GM21526 (cell line): ENCODE measurements at regions not wholly inside any gene's neighbourhood (a gene's known extent, or its start where the extent isn't known, plus 50 kb on each side); places are given as distances from the start of the nearest gene placed in this dataset.

Experiments
- ATAC-seq: cut with Tn5 transposase; IDR thresholded peaks from one replicate; pipeline ENCODE4 v1.9.1; 2021; ENCODE audit warnings: moderate library complexity; ENCODE audit not compliant: unreplicated experiment, low FRiP score

DNA sequence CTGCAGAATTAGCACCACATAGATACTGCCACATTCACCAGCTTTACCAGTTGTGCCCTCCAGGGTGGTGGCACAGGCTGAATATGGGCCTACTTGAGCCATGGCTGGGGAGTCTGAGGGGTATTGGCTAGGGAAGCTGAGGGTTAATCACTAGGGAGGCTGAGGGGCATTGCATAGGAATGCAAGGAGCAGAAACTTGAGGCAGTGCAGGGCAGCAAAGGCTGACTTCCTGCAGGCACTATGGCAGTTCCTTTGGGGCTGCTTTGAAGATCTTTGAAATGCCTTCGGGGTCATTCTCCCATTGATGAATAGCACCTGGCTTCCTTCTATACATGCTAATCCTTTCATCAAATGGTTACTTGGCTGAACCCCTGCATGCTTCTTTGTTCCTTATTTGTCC is 171.5 kb downstream of the RCN1 start:
- ATAC-seq, result no peak

DNA sequence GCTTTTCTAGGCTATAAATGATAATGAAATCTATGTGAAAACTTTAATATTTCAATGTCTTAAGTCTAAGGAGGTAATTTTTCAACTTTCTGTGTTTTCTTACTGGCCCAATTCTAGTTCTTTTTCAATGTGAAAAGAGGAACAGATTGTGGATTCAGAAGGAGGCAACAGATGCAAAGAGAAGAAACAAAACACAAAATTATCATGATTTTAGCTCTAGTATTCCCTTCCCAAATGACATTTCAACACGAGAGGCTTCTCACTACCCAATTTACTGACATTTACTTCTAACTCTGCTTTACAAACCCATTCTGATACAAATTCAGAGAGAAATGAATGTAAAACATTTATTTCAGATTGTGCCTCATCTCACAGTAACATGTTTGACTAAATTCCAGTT is 169.4 kb downstream of the WT1 start:
- no peak for ATAC-seq

DNA sequence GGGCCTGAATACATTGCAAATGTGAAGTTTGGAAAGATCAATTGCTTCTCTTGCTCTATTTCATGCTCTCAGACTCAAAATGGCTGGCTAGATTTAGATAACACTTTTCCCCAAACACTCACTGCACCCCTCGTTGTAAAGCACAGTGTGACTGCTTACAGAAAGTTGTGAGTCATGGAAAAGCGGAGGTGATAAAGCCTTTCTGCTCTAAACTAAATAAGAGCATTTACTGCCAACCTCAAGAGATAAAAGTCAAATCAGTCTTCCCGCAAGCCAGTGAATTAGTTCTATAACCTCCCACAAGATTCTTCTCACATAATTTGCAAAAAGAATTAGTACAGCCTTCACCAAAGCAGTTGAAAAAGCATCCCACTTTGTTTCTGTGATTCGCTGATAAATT is 168.7 kb downstream of the WT1 start:
- no peak for ATAC-seq

DNA sequence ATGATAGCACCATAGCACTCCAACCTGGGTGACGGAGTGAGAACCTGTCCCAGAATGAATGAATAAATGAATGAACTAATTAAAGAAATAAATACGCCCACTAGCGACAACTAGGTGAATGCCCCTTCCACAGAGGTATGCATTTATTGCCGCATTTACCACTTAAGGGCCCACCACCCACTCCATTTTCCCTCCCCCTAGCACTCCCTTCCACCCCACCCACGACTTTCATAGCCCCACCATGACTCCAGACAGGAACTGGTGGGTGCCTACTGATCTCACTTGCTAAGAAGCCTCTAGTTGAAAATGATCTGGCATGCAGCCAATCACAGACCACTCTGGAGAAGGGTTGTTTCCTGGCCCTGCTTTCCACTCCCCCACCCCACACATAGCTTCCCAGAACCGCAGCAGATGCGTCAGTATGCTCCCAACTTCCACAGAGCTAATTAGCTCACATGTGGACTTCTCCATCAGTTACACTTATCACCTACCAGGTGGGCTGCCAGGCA is 167.6 kb downstream of the WT1 start:
- no peak for ATAC-seq

DNA sequence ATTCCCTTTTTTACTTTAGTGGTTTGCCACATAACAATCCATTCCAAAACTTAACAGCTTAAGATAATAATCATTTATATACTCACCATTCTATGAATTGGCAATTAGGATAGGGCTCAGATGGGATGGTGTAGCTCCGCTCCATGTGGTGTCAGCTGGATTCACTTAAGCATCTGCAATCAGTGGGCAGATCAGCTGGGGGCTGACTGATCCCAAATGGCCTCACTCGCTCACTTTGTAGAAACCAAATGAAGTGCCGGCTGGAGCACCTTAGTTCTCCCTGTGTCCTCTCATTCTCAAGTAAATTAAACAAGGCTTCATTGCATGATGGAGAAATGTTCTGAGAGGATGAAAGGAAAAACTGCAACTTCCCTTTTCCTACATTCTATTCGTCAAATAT is 161.4 kb downstream of the WT1 start:
- ATAC-seq, result no peak

GRCh38 chr11:32279672-32280071 is 155.7 kb downstream of the WT1 start:
- no peak for ATAC-seq

GRCh38 chr11:32280339-32280738 is 155.0 kb downstream of the WT1 start:
- ATAC-seq, result no peak

- ATAC-seq, result no peak
Observed at GRCh38 chr11:32288276-32288675, 147.1 kb downstream of the WT1 start.

- no peak for ATAC-seq
Observed at GRCh38 chr11:32289701-32290100, 145.6 kb downstream of the WT1 start.

GRCh38 chr11:32290783-32291182 is 144.6 kb downstream of the WT1 start:
- no peak for ATAC-seq

DNA sequence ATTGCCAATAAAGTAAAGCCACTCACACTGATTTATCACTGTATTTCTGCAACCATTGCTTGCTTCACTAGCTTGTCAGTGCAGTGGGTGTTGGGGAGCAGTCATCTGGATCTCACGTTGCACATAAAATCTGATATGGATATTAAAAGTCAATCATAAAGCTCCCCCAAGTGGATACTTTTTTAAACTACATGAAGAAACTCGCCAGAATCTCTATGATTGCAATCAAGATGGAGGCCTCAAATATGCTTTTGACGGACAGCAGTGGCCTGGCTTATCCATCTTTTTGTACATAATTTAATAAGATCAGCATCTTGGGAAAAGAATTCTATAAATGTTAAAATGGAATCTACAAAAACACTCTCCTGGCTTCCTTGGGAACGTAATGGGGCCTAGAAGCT is 137.7 kb downstream of the WT1 start:
- ATAC-seq, result no peak

DNA sequence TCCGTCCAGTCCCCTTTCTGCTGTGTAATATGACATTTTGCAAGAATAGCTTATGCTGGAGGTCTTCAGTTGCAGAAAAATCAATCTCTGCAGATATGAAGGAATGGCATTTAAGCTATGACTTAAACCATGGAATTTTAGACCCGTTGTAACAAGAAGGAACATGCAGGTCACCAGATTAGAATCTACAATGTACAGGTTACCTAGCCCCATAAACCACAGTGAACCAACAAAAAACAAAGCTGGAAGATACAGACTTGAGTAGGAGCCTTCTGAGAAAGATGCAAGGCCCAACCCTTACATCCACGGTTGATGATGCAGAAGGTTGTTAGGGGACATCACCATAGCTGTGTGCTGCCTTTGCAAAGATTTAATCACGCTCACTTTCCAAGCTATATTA is 132.5 kb downstream of the WT1 start:
- ATAC-seq, result no peak

DNA sequence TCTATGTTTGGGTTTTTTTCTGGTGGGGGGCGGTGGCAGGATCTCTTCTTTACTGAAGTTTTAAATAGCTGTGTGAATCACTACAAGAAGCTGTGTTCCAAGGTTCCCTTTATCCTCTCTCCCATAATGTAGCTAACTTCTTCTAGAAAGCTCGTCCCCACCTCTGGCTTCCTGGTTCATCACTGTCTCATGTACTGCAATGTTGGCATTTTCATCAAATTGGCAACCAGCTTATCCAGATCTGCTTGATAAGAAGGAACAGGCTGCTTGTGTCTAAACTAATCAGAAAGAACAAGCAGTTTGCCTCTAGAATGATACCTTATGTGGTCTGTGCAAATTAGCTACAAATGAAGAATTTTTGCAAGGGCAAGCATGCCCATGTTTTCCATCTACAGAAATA is 130.8 kb downstream of the WT1 start:
- ATAC-seq, result no peak

DNA sequence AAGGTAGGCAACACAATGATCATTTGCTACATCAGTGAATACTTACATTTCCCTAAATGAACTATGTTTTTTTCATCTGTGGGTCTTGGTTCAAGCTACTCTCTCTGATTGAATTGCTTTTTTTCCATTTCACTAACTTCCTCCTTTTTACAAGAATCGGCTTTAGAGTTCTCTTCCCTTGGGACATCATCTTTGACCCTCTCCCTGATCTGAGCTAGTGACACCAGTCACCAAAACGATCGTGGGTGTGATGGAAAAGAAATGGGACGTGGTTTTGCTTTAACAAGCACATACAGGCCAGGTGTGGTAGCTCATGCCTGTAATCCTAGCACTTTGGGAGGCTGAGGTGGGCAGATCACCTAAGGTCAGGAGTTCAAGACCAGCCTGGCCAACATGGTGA is 129.9 kb downstream of the WT1 start:
- ATAC-seq, result no peak

DNA sequence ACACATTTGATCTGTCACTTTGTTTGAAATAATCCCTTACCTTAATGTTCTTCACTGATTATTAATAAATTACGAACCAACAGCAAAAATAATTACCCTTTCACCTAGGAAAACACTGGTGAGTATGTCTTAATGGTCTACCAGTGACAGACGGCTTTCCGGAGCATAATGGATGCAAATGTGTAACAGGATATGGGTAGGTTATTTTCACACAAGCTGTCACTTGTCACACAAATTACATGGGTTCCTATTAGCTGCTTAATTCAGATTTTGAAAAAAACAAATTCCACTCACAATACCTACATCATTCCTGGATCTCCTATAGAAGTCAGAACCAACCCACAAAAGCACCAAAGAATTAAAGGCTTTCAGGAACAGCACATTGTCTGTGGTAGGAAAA is 127.9 kb downstream of the WT1 start:
- no peak for ATAC-seq

- ATAC-seq, result no peak
Observed at GRCh38 chr11:32307913-32308312, 127.4 kb downstream of the WT1 start.

- ATAC-seq, result no peak
Observed at GRCh38 chr11:32309530-32310213, 125.7 kb downstream of the WT1 start.

- ATAC-seq, result no peak
Observed at GRCh38 chr11:32310214-32310601, 125.1 kb downstream of the WT1 start.

DNA sequence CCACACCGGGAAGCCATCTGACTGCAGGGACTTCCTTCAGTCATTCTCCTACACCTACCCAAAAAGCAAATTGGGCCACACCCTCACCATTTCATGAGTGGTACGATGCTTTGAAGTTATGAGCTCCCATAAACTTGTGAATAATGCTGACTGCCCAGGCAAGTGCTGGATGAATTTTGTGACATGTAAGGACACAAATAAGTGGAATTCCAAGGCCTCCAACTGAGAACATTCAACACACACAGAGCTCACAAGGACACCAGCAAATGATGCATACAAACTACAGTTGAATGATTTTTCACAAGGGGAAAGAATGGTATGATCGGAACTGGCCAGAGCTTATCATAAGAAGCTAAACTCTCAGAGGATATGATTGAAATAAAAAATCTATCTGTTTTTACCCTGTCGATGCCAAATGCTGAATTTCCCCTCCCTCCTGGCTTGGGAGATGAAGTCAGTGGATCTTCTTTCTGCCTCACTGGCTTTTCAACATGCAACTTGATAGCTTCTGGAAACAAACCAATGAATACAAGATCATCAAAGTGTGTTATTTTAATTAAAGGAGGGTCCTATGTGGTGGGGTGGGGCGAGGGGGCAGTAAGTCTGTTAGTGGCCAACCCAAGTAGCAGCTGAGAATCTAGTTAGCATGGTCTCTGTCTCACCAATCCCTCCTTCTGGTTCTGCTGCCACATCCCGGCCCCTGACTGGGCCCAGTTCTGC is 123.8 kb downstream of the WT1 start:
- no peak for ATAC-seq

GRCh38 chr11:32312206-32312817 is 123.0 kb downstream of the WT1 start:
- ATAC-seq, result no peak

GRCh38 chr11:32312865-32313403 is 122.4 kb downstream of the WT1 start:
- no peak for ATAC-seq

GRCh38 chr11:32313477-32313876 is 121.9 kb downstream of the WT1 start:
- no peak for ATAC-seq
